ENCODE measurements at regions not wholly inside any gene's neighbourhood (a gene's known extent, or its start where the extent isn't known, plus 50 kb on each side); places are given as distances from the start of the nearest gene placed in this dataset.

GRCh38 chr1:29864431-29865022 lies 628.2 kb downstream of the PTPRU start:
- no peak overlapping the region for H3K27ac ChIP-seq (ENCODE audit: low read depth, low read length)
- H3K27me3 ChIP-seq (ENCODE audit: control insufficient read depth, insufficient read depth, low read length): no peaks in the 10 kb centered on the region
- no peaks in the 10 kb centered on the region for H3K4me1 ChIP-seq (ENCODE audit: control insufficient read depth, insufficient read depth, low read length)
- H3K9ac ChIP-seq (ENCODE audit: low read length): no peak overlapping the region
- no peak overlapping the region for H3K4me3 ChIP-seq (ENCODE audit: low read length)
- H3K36me3 ChIP-seq (ENCODE audit: control insufficient read depth, insufficient read depth, low read length): no peaks in the 10 kb centered on the region

- Histone ChIP-seq H3K27ac (ENCODE audit: low read depth, low read length) (no peak overlapping the region), H3K4me3 (ENCODE audit: low read length) (no peak overlapping the region), H3K9ac (ENCODE audit: low read length) (no peak overlapping the region), H3K4me1 (ENCODE audit: control insufficient read depth, insufficient read depth, low read length) (no peaks in the 10 kb centered on the region), H3K36me3 (ENCODE audit: control insufficient read depth, insufficient read depth, low read length) (no peaks in the 10 kb centered on the region), H3K27me3 (ENCODE audit: control insufficient read depth, insufficient read depth, low read length) (no peaks in the 10 kb centered on the region)
These were observed 625.6 kb downstream of the PTPRU start for GRCh38 chr1:29861922-29862321.

DNA sequence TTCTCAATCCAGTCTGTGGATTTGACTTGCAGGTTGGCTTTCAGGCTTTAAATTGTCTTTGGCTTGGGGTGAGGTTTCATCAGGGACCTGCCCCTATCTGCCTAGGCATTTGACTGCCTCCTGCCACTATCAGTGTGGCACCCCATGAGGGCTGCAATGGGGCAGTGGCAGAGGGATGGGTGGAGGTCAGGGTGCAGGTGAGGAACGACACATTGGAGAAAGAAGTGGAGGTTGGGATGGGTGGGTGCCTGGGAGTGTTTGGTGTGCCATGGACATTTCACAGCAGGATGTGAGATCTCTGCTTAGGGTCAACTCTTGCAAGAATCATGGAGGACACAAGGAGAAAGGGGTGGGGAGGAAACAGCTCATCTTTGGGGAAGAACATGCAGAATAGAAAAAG lies 625.1 kb downstream of the PTPRU start:
- H3K27me3 ChIP-seq (ENCODE audit: control insufficient read depth, insufficient read depth, low read length): no peaks in the 10 kb centered on the region
- no peak overlapping the region for H3K27ac ChIP-seq (ENCODE audit: low read depth, low read length)
- H3K4me3 ChIP-seq (ENCODE audit: low read length): no peak overlapping the region
- no peaks in the 10 kb centered on the region for H3K36me3 ChIP-seq (ENCODE audit: control insufficient read depth, insufficient read depth, low read length)
- no peak overlapping the region for H3K9ac ChIP-seq (ENCODE audit: low read length)
- no peaks in the 10 kb centered on the region for H3K4me1 ChIP-seq (ENCODE audit: control insufficient read depth, insufficient read depth, low read length)

DNA sequence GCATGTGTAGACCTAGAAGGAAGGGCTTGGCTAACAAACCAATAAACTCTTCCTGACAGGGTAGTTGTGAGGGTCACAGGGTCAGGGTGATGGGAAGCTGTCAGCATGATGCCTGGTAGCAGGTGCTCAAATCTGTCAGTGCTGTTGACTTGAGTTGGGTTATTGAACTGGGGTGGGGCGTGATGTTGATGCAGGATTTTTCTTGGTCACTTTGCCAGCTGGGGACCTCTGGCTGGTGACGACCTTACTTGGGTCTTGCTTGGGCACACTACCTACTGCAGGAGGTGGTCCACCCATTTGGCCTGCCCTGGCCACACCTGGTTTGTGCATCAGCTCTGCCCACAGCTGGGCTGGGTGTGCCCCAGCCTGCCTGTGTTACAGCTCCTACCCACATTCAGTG lies 624.4 kb downstream of the PTPRU start:
- no peak overlapping the region for H3K4me3 ChIP-seq (ENCODE audit: low read length)
- no peaks in the 10 kb centered on the region for H3K27me3 ChIP-seq (ENCODE audit: control insufficient read depth, insufficient read depth, low read length)
- no peak overlapping the region for H3K27ac ChIP-seq (ENCODE audit: low read depth, low read length)
- no peaks in the 10 kb centered on the region for H3K36me3 ChIP-seq (ENCODE audit: control insufficient read depth, insufficient read depth, low read length)
- H3K4me1 ChIP-seq (ENCODE audit: control insufficient read depth, insufficient read depth, low read length): no peaks in the 10 kb centered on the region
- no peak overlapping the region for H3K9ac ChIP-seq (ENCODE audit: low read length)

DNA sequence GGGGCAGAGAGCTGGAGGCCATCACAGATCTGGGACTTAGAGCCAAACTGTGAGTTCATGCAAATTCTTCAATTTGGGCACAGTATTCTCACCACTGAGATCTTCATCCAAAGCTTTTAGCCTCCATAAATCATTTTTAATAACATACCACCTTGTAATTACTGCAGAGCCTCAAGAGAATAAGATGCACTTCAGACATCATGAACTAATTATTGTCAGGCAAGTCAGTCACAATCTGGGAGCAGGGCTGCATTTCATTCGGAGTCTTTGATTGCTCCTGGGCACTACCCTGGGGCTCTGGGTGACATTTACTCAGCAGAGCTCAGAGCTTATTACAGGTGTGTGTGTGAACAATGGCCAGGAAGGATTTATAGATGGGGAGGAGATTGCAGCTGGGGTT lies 623.7 kb downstream of the PTPRU start:
- no peaks in the 10 kb centered on the region for H3K27me3 ChIP-seq (ENCODE audit: control insufficient read depth, insufficient read depth, low read length)
- H3K36me3 ChIP-seq (ENCODE audit: control insufficient read depth, insufficient read depth, low read length): no peaks in the 10 kb centered on the region
- H3K9ac ChIP-seq (ENCODE audit: low read length): no peak overlapping the region
- no peak overlapping the region for H3K4me3 ChIP-seq (ENCODE audit: low read length)
- no peaks in the 10 kb centered on the region for H3K4me1 ChIP-seq (ENCODE audit: control insufficient read depth, insufficient read depth, low read length)
- H3K27ac ChIP-seq (ENCODE audit: low read depth, low read length): no peak overlapping the region

DNA sequence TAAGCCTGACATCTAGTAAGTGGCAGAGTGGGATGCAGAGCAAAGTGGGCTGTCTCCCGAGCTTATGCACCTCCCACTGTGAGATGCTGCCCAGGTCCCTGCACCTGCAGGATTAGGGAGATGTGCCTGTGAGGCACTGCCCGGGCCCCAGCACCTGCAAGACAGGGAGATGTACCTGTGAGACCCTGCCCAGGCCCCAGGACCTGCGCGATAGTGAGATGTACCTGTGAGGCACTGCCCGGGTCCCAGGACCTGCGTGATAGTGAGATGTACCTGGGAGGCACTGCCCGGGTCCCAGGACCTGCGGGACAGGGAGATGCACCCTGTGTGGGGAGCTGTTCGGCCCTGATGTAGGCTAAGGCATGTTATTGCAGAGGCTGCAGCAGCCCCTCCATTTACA lies 622.8 kb downstream of the PTPRU start:
- no peaks in the 10 kb centered on the region for H3K4me1 ChIP-seq (ENCODE audit: control insufficient read depth, insufficient read depth, low read length)
- no peak overlapping the region for H3K4me3 ChIP-seq (ENCODE audit: low read length)
- H3K27ac ChIP-seq (ENCODE audit: low read depth, low read length): no peak overlapping the region
- no peaks in the 10 kb centered on the region for H3K36me3 ChIP-seq (ENCODE audit: control insufficient read depth, insufficient read depth, low read length)
- no peak overlapping the region for H3K9ac ChIP-seq (ENCODE audit: low read length)
- no peaks in the 10 kb centered on the region for H3K27me3 ChIP-seq (ENCODE audit: control insufficient read depth, insufficient read depth, low read length)

GRCh38 chr1:29858646-29859045 lies 622.3 kb downstream of the PTPRU start:
- Histone ChIP-seq H3K4me1 (ENCODE audit: control insufficient read depth, insufficient read depth, low read length) (no peaks in the 10 kb centered on the region), H3K4me3 (ENCODE audit: low read length) (no peak overlapping the region), H3K9ac (ENCODE audit: low read length) (no peak overlapping the region), H3K27me3 (ENCODE audit: control insufficient read depth, insufficient read depth, low read length) (no peaks in the 10 kb centered on the region), H3K27ac (ENCODE audit: low read depth, low read length) (no peak overlapping the region), H3K36me3 (ENCODE audit: control insufficient read depth, insufficient read depth, low read length) (no peaks in the 10 kb centered on the region)

- H3K27me3 ChIP-seq (ENCODE audit: control insufficient read depth, insufficient read depth, low read length): no peaks in the 10 kb centered on the region
- H3K4me3 ChIP-seq (ENCODE audit: low read length): no peak overlapping the region
- no peaks in the 10 kb centered on the region for H3K4me1 ChIP-seq (ENCODE audit: control insufficient read depth, insufficient read depth, low read length)
- H3K9ac ChIP-seq (ENCODE audit: low read length): no peak overlapping the region
- no peak overlapping the region for H3K27ac ChIP-seq (ENCODE audit: low read depth, low read length)
- H3K36me3 ChIP-seq (ENCODE audit: control insufficient read depth, insufficient read depth, low read length): no peaks in the 10 kb centered on the region
These were observed 620.2 kb downstream of the PTPRU start for GRCh38 chr1:29856340-29857114.

DNA sequence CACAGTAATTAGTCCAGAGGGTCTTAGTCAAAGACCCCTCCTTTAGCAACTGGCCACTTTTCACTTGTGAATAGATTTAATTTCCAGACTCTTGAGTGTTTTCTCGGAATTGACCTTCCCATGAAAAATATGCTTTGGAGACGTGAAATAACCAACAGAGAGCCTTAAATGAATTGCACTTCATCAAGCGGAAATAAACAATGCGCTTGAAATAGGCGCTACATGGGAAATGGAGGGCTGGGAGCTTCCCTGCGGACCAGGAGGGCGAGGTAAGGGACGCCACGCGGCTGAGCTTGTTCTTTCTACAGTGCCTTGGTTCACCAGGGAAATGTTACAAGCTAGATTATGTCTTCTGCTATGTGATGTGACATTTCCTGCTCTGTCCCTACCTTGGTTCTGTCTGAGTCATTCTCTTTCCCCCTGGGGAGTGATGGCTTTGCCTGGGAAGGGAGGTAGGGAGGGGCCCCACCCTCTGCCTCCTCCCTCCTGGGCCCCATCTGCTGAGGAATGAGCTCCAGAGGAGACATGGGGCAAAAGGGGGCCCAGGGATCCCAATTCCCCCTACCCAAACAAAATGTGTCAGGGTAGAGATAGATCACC lies 619.3 kb downstream of the PTPRU start:
- Histone ChIP-seq H3K4me1 (ENCODE audit: control insufficient read depth, insufficient read depth, low read length) (no peaks in the 10 kb centered on the region), H3K27ac (ENCODE audit: low read depth, low read length) (no peak overlapping the region)

DNA sequence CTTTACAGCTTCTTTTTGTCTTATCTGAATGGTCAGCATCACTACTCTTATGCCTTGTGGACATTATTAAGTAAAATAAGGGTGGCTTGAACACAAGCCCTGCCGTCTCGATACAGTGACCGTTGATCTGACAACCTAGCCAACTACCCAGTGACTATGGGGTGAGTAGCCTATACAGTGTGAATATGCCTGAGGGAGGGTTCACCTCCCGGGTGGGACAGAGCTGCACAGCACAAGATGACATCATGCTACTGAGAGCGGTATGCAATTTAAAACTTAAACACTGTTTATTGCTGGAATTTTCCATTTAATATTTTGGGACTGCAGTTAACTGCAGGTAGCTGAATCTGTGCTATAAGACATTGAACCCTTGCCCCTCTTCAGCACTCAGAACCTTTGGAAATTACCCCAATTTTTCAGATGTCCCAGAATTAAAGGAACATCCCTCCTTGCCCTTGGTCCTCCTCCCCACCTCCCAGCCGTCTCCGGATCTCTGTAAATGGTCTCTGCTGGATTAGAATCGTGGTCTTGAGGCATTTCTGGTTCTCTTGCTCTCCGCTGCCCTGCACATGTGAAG lies 618.5 kb downstream of the PTPRU start:
- H3K4me3 ChIP-seq (ENCODE audit: low read length): no peak overlapping the region
- H3K36me3 ChIP-seq (ENCODE audit: control insufficient read depth, insufficient read depth, low read length): no peaks in the 10 kb centered on the region
- no peaks in the 10 kb centered on the region for H3K4me1 ChIP-seq (ENCODE audit: control insufficient read depth, insufficient read depth, low read length)
- H3K27me3 ChIP-seq (ENCODE audit: control insufficient read depth, insufficient read depth, low read length): peaks cover 2% of the 10 kb centered on the region
- no peak overlapping the region for H3K9ac ChIP-seq (ENCODE audit: low read length)
- no peak overlapping the region for H3K27ac ChIP-seq (ENCODE audit: low read depth, low read length)

More for the DNA sequence above, 619.3 kb downstream of the PTPRU start:
- peaks cover 1% of the 10 kb centered on the region for H3K27me3 ChIP-seq (ENCODE audit: control insufficient read depth, insufficient read depth, low read length)
- H3K4me3 ChIP-seq (ENCODE audit: low read length): no peak overlapping the region
- no peak overlapping the region for H3K9ac ChIP-seq (ENCODE audit: low read length)
- no peaks in the 10 kb centered on the region for H3K36me3 ChIP-seq (ENCODE audit: control insufficient read depth, insufficient read depth, low read length)

DNA sequence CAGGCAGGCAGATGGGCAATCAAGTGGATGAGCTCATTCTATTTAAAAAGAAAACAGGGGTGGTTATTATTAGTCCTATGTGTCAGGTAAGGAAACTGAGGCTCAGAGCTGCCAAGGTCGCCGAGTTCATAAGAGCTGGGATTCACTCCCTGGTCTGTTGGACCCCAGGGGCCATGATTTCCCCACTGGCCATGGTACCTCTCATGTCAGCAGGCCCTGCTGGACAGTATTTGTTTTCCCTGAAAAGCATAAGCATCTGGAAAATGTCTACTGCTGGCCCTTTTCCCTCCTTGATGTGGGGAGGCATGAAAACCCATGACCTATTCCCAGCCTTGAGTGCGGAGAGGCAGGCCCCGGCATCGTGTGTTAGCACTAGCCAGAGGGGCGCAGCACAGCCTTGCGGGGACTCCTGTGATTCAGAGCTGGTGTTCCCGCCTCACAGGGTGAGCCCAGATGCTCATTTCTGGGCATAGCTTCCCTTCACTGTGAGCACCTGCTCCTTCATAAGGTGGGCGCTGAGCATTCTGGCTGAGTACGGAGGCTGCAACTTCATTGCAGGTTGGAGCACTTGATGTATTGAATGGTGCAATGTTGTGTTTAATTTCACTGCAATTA lies 617.5 kb downstream of the PTPRU start:
- H3K27me3 ChIP-seq (ENCODE audit: control insufficient read depth, insufficient read depth, low read length): peaks cover 4% of the 10 kb centered on the region
- no peak overlapping the region for H3K27ac ChIP-seq (ENCODE audit: low read depth, low read length)

DNA sequence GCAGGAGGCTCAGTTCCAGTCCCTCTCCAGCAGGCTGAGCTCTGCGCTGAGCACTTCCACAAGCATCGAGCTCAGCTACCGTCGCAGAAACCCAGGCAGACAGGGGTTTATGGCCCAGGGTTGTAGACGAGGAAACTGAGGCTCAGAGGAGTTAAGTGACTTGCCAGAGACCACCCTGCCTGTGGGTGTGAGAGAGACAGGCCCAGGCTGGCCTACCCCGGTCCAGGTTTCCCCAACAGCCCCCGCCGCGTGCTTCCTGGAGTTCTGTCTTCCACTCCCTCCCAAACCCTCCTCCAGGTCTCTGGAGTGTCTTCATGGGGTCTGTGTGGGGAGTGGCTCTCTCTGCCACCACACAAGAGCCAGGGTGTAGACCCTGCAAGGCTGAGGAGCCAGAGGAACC lies 615.9 kb downstream of the PTPRU start:
- H3K4me1 ChIP-seq (ENCODE audit: control insufficient read depth, insufficient read depth, low read length): no peaks in the 10 kb centered on the region
- H3K27ac ChIP-seq (ENCODE audit: low read depth, low read length): no peak overlapping the region
- peaks cover 7% of the 10 kb centered on the region for H3K27me3 ChIP-seq (ENCODE audit: control insufficient read depth, insufficient read depth, low read length)
- no peaks in the 10 kb centered on the region for H3K36me3 ChIP-seq (ENCODE audit: control insufficient read depth, insufficient read depth, low read length)
- no peak overlapping the region for H3K4me3 ChIP-seq (ENCODE audit: low read length)
- H3K9ac ChIP-seq (ENCODE audit: low read length): no peak overlapping the region

More for the DNA sequence above, 617.5 kb downstream of the PTPRU start:
- H3K9ac ChIP-seq (ENCODE audit: low read length): no peak overlapping the region
- no peaks in the 10 kb centered on the region for H3K36me3 ChIP-seq (ENCODE audit: control insufficient read depth, insufficient read depth, low read length)
- no peaks in the 10 kb centered on the region for H3K4me1 ChIP-seq (ENCODE audit: control insufficient read depth, insufficient read depth, low read length)
- no peak overlapping the region for H3K4me3 ChIP-seq (ENCODE audit: low read length)
